ENCODE measurements at regions not wholly inside any gene's neighbourhood (a gene's known extent, or its start where the extent isn't known, plus 50 kb on each side); places are given as distances from the start of the nearest gene placed in this dataset.
"Not testable (repeated sequence)": the region's sequence is repeated elsewhere in the genome, so short reads cannot be mapped to it uniquely, and the experiment has no call there.

GRCh38 chr7:150053396-150053795 lies 179.6 kb downstream of the ATP6V0E2 start:
- TF ChIP-seq CTCF, POLR2A, EP300 (IDR thresholded peaks at IDR 0.05): not testable (repeated sequence)
